HG03378 (cell line): ENCODE measurements at regions not wholly inside any gene's neighbourhood (a gene's known extent, or its start where the extent isn't known, plus 50 kb on each side); places are given as distances from the start of the nearest gene placed in this dataset.
"Not testable (repeated sequence)": the region's sequence is repeated elsewhere in the genome, so short reads cannot be mapped to it uniquely, and the experiment has no call there.

Source experiments
- ATAC-seq: cut with Tn5 transposase; IDR thresholded peaks from one replicate; pipeline ENCODE4 v1.9.1; 2021; ENCODE audit warnings: mild to moderate bottlenecking, moderate library complexity; ENCODE audit not compliant: unreplicated experiment

DNA sequence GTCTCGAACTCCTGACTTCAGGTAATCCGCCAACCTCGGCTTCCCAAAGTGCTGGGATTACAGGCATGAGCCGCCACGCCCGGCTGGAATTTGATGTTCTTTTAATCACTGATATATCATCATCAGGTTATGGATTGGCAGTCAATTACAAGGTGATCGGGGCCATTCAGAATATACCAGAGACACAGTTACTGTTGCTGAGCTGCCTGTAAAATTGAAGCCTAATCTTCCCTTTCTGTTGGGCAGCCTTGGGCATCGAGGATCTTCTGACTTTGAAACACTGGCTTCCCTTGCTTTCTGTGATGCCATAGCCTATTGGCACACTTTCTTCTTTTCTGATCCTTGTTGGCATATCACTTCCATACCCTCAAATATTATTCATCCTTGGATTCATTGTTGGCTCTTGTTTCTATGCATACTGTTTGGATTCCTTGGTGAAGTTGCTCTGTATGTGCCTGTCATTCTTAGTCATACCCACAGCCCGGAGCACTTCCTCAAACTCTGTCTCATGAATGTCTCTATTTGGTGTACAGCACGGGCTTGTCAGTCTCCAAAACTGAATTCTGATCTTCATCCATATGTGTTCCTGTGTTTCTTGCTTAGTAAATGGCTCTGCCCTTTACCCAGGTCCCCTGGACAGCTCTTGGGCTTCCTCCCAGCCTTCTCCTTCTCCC, 85.6 kb upstream of the CRYM start:
- not testable (repeated sequence) for ATAC-seq

DNA sequence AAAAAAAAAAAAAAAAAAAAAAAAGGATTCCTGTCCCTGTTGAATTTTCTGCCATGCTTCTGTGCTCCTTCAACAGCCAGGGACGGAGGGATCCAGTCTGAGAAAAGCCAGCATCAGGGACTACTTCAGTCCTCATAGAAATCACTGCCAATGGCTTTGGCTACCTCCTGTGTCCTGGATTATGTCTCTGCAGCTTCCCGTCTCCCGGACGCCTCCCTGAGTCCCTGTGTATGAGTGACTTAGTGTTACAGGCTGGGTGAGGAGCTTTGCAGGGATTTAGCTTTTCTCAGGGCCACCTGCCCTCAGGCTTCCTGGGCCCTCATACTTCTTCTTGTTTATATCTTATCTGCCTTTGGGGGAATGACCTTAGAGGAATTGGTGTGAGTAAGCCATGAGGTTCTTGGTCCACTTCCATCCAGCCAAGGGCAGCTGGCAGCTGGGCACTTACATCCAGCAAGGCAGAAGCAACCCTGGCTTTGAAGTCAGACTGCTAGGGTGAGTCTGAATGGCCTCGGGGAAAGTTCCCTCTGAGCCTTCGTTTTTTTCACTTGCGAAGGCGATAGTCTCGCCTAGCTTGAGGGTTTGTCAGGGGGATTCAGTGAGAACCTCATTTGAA, 83.6 kb upstream of the CRYM start:
- ATAC-seq, result not testable (repeated sequence)

DNA sequence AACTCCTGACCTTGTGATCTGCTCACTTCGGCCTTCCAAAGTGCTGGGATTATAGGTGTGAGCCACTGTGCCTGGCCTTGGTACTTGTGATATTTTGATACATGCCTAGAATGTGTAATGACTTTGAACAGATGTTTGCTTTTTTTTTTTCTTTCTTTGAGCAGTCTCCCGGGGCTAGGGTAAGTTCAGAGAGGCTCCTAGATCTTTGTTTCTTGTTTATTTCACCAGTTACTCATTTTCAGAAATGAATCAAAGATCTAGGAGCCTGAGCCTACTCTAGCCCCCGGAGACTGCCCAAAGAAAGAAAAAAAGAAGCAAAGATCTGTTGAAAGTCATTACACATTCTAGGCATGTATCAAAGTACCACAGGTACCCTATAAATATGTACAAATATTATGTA, 83.0 kb upstream of the CRYM start:
- not testable (repeated sequence) for ATAC-seq

DNA sequence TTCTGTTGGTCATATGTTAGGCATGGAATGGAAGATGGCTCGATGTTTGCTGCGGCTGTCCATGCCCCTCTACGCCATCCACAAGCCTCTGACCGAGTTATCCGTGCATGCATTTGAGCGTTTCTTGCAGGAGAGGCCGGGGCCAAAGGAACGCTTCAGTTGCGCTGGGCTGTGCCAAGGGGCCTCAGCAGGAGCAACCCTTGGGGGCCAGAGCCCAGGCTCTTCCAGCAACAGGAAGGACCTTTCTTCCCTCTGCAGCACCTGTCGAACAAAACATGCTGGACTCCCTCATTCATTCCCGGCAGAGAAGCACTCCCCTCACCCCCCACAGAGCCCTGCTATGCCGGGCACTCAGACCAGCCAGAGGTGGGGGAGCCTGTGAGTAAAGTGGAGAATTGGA, 81.4 kb upstream of the CRYM start:
- not testable (repeated sequence) for ATAC-seq

DNA sequence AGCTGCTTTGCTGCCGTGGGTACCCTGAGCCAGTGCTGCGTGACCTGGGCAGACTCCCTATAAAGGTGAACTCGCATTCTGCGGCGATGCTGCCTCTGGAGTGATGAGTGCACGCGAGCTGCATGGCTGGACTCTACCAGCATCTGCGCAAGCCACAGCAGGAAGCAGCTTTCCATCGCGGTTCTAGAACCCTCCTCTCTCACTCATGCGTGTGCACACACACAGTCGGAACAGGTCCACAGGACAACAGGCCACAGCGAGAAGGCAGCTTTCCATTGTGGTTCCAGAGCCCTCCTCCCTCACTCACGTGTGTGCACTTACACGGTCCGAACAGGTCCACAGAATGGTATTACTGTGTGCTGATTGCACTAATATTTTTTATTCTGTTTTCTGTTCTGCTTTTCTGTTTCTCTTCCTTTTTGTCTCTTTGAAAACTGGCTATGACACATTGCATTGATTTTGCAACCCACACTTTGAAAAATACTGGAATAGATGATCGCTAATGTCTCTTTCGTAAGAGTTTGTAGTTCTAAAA, 80.2 kb upstream of the CRYM start:
- ATAC-seq, result peak; percentile 51

DNA sequence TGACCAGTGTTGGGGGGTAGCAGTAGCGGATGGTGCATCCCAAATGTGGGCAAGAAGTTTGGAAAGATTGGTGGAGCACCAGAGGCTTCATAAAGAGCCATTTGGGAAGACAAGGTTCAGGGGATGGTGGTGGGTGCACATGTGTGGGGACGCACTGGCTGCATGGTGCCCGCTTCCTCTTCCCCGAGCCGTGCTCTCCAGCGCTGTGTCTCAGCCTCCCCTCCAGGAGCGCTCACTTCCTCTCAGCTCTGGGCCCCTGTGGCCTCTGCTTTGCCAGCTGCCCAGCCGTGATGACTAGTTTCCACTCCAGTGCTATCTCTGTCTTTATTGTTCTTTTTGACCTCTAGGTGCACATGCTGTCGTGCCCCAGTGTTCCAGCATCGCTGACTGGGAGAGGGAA, 78.2 kb upstream of the CRYM start:
- not testable (repeated sequence) for ATAC-seq

DNA sequence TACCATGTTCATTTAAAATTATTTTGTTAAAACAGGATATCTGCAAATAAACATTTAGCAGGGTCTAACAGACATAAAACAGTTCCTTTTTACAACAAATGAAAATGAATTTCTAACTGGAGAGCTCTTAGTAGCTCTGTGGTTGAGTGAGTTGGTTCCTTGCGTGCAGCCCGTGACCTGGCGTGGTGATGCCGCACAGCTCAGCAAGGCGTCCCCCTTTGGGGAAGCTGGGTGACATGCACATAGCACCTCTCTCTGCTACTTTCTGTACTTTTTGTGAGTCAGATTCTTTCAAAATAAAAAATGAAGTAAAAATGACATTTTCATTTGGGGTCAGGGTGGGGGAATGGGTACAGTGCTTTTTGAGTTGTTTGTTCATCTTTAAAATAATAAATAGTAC, 73.3 kb upstream of the CRYM start:
- not testable (repeated sequence) for ATAC-seq

DNA sequence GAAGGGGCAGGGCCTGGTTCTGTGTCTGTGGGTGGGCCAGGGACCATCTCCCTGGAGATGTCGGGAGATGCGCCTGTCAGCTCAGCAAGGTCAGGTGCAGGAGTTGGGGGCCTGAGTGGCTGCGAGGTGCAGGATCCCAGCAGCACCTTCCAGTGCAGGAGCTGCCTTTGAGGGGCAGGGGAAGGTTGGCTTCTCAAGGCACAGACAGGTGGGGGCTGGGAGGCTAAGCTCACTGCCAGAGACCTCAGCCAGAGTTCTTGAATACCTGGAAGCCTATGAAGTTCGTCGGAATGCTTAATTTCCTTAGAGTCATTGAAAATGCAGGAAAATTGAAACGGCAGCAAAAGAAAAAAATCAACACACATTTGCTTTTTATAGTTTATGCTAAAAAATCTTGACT, 72.8 kb upstream of the CRYM start:
- not testable (repeated sequence) for ATAC-seq

DNA sequence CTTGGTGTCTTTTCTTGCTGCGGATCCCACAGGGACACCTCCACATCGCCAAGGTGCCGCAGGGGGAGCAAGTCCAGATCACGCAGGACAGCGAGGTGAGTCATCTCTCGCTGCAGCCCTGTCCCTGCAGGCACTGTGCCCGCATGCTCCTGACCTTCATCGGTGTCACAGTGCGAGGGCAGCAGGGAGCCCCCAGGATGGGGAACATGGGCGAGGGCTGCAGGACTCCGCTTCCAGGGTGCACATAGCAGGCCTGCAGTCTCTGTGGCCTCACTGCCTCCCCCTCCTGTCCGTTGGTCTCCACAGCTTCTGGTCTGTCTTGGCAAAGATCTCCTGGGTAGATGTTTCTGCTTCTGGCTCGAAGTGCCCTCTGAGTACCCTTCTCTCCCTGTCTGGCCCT, 71.2 kb upstream of the CRYM start:
- ATAC-seq, result not testable (repeated sequence)

DNA sequence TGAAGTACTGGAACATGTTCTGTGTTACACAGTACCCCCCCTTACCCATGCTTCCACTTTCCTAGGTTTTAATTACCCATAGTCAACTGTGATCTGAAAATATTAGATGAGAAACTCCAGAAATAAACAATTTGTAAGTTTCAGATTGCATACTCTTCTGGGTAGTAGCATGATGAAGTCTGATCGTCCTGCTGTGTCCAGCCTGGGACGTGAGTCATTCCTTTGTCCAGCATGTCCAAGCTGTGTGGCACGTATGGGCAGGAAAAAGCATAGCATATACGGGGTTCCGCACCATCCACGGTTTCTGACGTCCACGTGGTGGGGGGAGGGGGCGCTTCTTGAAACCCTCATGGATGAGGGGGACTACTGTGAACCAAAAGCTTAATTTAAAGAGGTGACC, 70.7 kb upstream of the CRYM start:
- not testable (repeated sequence) for ATAC-seq

DNA sequence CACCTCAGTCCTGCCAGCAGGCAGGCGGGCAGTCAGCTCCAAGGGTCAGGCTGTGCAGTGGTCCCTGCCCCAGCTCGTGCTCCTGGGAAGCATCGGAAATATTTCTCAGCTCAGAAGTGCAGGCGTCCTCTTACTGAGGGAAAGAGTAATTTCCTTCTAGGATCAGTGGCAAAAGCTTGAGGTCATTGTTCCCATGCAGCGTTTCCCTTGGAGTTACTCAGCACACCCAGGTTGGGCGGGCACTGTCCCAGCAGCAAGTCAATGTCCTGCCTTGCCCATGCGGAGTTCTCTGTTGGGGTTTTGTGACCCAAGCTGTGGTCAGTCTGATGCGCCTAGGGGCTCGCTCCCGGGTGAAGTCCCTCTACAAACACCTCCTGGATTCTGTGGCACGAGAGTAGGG, 69.4 kb upstream of the CRYM start:
- ATAC-seq, result not testable (repeated sequence)

DNA sequence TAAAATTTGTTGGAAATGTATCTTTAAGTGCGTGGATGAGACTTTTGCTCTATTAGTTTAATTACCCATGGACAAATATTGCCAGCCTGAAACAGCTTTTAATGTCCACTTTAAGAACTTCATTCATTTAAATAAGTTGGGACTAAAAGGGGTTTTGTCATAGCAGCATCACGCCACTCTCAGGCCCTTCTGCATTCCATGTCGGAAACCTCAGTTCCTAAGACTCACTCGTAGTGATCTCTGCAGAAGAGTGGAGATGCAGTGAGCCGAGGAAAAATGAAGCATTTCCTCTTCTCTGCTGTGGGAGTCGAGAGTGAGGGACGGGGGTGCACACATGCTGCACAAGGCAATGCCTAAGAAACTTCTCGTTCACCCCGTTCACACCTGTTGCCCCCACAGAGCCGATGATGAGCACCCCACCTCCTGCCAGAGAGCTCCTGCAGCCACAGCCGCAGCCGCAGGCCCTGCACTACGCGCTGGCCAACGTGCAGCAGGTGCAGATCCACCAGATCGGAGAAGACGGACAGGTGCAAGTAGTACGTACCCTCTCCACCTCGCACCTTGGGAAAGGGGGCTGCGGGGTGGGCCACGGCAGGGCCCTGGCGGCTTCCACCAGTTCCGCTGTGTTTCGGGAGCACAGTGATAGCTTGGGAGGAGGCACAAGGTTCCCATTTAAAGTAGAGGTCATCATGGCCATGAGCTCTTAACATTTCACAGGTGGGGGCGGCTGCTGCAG, 68.8 kb upstream of the CRYM start:
- not testable (repeated sequence) for ATAC-seq

DNA sequence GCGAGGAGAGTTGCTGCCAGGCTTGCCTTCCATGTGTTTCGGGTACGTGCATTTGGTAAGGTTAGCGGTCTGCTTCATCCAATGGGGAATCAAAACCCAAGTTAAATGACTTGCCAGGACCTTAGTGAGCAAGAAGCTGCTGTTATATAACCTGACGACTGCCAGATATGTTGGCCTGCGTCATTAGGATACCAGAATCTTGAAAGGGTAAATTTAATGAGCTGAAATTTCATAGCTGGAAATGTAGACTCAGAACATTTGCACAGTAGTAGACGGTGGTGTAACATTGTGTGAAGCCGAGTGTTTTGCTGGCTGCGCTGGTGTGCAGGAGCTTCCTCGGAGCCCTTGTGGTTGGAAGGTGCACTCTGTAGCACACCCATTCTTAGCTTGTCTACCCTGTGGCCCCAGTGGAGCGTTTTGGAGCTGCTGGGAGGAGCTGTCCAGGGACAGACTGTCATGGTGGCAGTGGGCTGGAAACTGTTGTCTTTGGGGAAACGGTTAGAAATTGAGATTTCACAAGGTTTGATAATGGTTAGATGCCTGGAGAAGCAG, 66.3 kb upstream of the CRYM start:
- ATAC-seq, result not testable (repeated sequence)

DNA sequence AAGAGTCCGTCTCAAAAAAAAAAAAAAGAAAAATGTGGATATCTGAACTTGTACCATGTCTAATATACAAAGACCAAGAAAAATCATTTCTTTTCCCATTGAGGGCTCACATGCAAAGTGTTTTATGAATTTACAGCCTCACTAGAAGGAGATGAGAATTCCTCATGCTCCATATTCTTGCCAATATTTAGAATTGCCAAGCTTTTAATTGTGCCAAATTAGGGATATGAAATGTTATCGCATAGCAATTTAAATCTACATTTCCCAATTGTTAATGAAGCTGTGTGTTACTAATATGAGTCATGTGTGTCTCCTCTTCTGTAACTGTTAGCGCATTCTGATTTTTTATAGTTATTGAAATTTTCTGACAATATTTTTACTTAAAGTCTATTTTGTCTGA, 63.0 kb upstream of the CRYM start:
- ATAC-seq, result no peak

DNA sequence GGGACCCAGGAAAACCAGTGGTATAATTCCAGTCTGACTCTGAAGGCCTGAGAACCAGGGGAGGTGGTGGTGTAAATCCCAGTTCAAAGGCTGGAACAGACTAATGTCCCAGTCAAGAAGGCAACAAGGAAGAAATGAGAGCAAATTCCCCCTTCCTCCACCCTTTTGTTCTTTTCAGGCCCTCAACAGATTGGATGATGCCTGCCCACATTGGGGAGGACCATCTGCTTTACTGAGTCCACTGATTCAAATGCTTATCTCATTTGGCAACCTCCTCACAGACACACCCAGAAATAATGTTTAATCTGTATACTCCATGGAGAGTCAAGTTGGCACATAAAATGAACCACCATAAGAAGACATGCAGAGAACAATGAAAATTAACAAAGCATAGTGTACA, 61.9 kb upstream of the CRYM start:
- ATAC-seq, result no peak

DNA sequence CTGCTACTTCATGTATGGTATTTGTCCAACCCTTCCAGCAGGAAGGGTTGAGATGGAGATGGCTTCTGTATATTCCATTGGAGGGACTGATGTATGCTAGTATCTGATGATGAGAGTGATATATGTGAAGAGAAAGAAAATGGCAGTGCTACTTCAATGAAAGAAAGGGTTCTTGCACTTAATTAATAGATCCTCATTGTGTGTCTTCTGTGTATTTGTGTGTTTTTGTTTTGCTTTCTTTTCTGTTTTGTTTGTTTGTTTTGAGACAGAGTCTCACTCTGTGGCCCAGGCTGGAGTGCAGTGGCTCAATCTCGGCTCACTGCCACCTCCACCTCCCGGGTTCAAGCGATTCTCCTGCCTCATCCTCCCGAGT, 61.2 kb upstream of the CRYM start:
- no peak for ATAC-seq

DNA sequence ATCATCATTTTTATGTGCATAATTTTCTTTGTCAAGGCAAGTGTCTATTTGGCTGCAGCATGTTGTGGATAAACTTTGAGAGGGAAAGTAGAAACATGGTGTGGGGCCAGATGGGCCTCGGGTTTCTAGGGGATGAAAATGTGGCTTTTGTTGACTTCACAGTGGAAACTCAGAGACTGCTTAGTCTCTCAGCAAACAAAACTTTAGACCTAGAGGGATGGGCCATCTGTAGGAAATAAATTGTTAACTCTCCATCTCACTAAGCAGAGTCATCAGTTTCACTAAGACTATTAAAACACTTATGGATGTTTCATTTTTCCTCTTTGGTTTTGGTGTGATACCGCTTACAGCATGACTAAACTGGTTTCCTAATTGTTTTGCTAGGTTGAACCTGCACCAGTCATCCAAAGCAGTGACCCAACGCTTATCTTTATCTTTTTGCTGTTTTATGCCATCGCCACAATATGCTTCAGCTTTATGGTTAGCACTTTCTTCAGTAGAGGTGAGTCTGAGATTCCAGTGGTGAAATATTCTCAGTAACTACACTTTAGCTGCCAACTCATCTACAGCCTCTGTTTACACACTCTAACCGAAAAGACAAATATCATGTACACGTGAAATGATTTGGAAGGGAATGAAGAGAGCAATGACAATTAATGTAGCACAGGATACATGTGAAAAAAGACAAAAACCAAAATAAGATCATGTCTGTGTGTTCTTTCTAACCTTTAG, 60.6 kb upstream of the CRYM start:
- ATAC-seq, result no peak

DNA sequence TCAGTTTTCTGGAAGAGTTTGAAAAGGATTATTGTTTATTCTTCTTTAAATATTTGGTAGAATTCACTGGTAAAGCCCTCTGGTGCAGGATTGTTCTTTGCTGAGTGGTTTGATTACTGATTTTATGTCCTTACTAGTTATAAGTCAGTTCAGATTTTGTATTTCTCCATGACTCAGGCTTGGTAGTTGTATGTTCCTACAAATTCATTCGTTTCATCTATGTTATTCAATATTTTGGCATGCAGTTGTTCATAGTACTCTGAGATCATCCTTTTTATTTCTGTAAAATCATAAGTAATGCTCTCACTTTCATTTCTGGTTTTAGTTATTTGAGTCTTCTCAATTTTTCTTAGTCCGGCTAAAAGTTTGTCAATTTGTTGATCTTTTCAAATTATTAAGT, 58.1 kb upstream of the CRYM start:
- ATAC-seq, result no peak

DNA sequence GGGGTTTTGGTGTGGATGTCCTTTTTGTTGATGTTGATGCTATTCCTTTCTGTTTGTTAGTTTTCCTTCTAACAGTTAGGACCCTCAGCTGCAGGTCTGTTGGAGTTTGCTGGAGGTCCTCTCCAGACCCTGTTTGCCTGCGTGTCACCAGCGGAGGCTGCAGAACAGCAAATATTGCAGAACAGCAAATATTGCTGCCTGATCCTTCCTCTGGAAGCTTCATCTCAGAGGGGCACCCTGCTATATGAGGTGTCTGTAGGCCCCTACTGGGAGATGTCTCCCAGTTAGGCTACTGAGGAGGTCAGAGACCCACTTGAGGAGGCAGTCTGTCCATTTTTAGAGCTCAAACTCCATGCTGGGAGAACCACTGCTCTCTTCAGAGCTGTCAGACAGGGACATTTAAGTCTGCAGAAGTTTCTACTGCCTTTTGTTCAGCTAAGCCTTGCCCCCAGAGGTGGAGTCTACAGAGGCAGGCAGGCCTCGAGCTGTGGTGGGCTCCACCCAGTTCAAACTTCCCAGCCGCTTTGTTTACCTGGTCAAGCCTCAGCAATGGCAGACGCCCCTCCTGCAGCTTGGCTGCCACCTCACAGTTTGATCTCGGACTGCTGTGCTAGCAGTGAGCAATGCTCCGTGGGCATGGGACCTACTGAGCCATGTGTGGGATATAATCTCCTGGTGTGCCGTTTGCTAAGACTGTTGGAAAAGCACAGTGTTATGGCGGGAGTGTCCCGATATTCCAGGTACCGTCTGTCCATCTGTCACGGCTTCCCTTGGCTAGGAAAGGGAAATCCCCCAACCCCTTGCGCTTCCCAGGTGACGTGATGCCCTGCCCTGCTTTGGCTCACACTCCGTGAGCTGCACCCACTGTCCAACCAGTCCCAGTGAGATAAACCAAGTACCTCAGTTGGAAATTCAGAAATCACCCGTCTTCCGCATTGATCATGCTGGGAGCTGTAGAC, 56.4 kb upstream of the CRYM start:
- ATAC-seq, result not testable (repeated sequence)

DNA sequence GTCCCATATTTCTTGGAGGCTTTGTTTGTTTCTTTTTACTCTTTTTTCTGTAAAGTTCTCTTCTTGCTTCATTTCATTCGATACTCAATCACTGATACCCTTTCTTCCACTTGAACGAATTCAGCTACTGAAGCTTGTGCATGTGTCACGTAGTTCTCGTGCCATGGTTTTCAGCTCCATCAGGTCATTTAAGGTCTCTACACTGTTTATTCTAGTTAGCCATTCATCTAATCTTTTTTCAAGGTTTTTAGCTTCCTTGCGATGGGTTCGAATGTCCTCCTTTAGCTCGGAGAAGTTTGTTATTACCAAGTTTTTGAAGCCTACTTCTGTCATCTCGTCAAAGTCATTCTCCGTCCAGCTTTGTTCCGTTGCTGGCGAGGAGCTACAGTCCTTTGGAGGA, 55.6 kb upstream of the CRYM start:
- not testable (repeated sequence) for ATAC-seq
